ENCODE measurements at regions not wholly inside any gene's neighbourhood (a gene's known extent, or its start where the extent isn't known, plus 50 kb on each side); places are given as distances from the start of the nearest gene placed in this dataset.
A peak's percentile ranks its signal among the peaks of the same experiment; 100 is the strongest.

- Histone ChIP-seq H3K36me3 (no peaks in the 10 kb centered on the region), H3K27ac (peak overlapping the region in 1 of 4 donors; percentile 0), H3K4me3 (no peak overlapping the region), H3K9me3 (no peaks in the 10 kb centered on the region), H3K4me1 (no peaks in the 10 kb centered on the region), H3K27me3 (no peaks in the 10 kb centered on the region)
- 30 to 36% methylated on average over 1 of the region's 1 CpG for WGBS, 2 donors
- no peak for DNase-seq
- intact Hi-C loops (cut with DNase I): no loop called here
- no peak for TF ChIP-seq EP300 (IDR thresholded peaks at IDR 0.05)
Measured at GRCh38 chr10:59524348-59524747, 162.0 kb upstream of the FAM13C start.

- Histone ChIP-seq H3K9me3 (no peaks in the 10 kb centered on the region), H3K4me3 (no peak overlapping the region), H3K4me1 (no peaks in the 10 kb centered on the region), H3K27me3 (no peaks in the 10 kb centered on the region), H3K36me3 (no peaks in the 10 kb centered on the region), H3K27ac (peak overlapping the region in 1 of 4 donors; percentile 0)
- intact Hi-C loops (cut with DNase I): no loop called here
- DNase-seq: no peak
- no peak for TF ChIP-seq CTCF (IDR thresholded peaks at IDR 0.05)
- no peak for TF ChIP-seq POLR2A (IDR thresholded peaks at IDR 0.05)
- TF ChIP-seq EP300 (IDR thresholded peaks at IDR 0.05): no peak
- TF ChIP-seq POLR2AphosphoS5 (IDR thresholded peaks at IDR 0.05): no peak
- 73 to 84% methylated on average over 6 of the region's 6 CpGs for WGBS, 2 donors
Measured at GRCh38 chr10:59523851-59524250, 161.5 kb upstream of the FAM13C start.

GRCh38 chr10:59517996-59518395 lies 155.6 kb upstream of the FAM13C start:
- DNase-seq: no peak
- Histone ChIP-seq H3K36me3 (no peaks in the 10 kb centered on the region), H3K4me1 (peaks cover 0 to 16% (median 10%) of the 10 kb centered on the region in 4 donors), H3K27me3 (no peaks in the 10 kb centered on the region), H3K27ac (peak overlapping the region in 1 of 4 donors; percentile 39), H3K9me3 (no peaks in the 10 kb centered on the region), H3K4me3 (no peak overlapping the region)
- no peak for TF ChIP-seq POLR2AphosphoS5 (IDR thresholded peaks at IDR 0.05)
- WGBS, 2 donors: 64 to 85% methylated on average over 3 of the region's 3 CpGs
- intact Hi-C loops (cut with DNase I): no loop called here

- intact Hi-C loops (cut with DNase I): no loop called here
- Histone ChIP-seq H3K4me1 (peaks cover 0 to 16% (median 10%) of the 10 kb centered on the region in 4 donors), H3K27ac (peak overlapping the region in 1 of 4 donors; percentile 39), H3K36me3 (no peaks in the 10 kb centered on the region), H3K4me3 (no peak overlapping the region), H3K27me3 (no peaks in the 10 kb centered on the region), H3K9me3 (no peaks in the 10 kb centered on the region)
- DNase-seq: no peak
- TF ChIP-seq EP300 (IDR thresholded peaks at IDR 0.05) (no peak), POLR2AphosphoS5 (IDR thresholded peaks at IDR 0.05) (no peak), POLR2A (IDR thresholded peaks at IDR 0.05) (no peak), CTCF (IDR thresholded peaks at IDR 0.05) (no peak)
- 57 to 62% methylated on average over 7 of the region's 7 CpGs for WGBS, 2 donors
Measured at GRCh38 chr10:59517341-59517899, 155.1 kb upstream of the FAM13C start.

GRCh38 chr10:59513558-59513957 lies 151.2 kb upstream of the FAM13C start:
- Histone ChIP-seq H3K4me3 (no peak overlapping the region), H3K27ac (no peak overlapping the region), H3K27me3 (no peaks in the 10 kb centered on the region), H3K36me3 (no peaks in the 10 kb centered on the region), H3K4me1 (peaks cover 0 to 15% (median 9%) of the 10 kb centered on the region in 4 donors), H3K9me3 (no peaks in the 10 kb centered on the region)
- DNase-seq: no peak
- WGBS, 2 donors: 66 to 67% methylated on average over 3 of the region's 3 CpGs
- intact Hi-C loops (cut with DNase I): no loop called here
- TF ChIP-seq POLR2A (IDR thresholded peaks at IDR 0.05) (no peak), EP300 (IDR thresholded peaks at IDR 0.05) (no peak), POLR2AphosphoS5 (IDR thresholded peaks at IDR 0.05) (no peak), CTCF (IDR thresholded peaks at IDR 0.05) (no peak)

GRCh38 chr10:59512951-59513350 lies 150.6 kb upstream of the FAM13C start:
- 94 to 95% methylated on average over 3 of the region's 3 CpGs for WGBS, 2 donors
- Histone ChIP-seq H3K4me1 (peaks cover 0 to 9% (median 4%) of the 10 kb centered on the region in 4 donors), H3K27me3 (no peaks in the 10 kb centered on the region), H3K27ac (no peak overlapping the region), H3K4me3 (no peak overlapping the region), H3K36me3 (no peaks in the 10 kb centered on the region), H3K9me3 (no peaks in the 10 kb centered on the region)
- TF ChIP-seq POLR2AphosphoS5 (IDR thresholded peaks at IDR 0.05) (no peak), POLR2A (IDR thresholded peaks at IDR 0.05) (no peak), CTCF (IDR thresholded peaks at IDR 0.05) (no peak), EP300 (IDR thresholded peaks at IDR 0.05) (no peak)
- intact Hi-C loops (cut with DNase I): no loop called here
- DNase-seq: no peak
